PC-9 (cell line): ENCODE measurements at regions not wholly inside any gene's neighbourhood (a gene's known extent, or its start where the extent isn't known, plus 50 kb on each side); places are given as distances from the start of the nearest gene placed in this dataset.

ENCODE experiments used
- BruUV-seq: library from RNA; stranded (reverse); fragments of 400-500 nt; replicated peaks from 2 replicates; lab custom pipeline; 2021; lab: Mats Ljungman, UMichigan
- CTCF ChIA-PET: fragments of 300-600 bp; sonication (Branson Sonifier 250); formaldehyde crosslinking; loops from one replicate; lab custom pipeline; 2022; ENCODE audit warnings: antibody characterized with exemption; lab: Charles Lee
- POLR2A ChIA-PET: fragments of 300-600 bp; sonication (Branson Sonifier 250); formaldehyde crosslinking; loops from one replicate; lab custom pipeline; 2022; ENCODE audit warnings: antibody characterized with exemption; ENCODE audit not compliant: unreplicated experiment; lab: Charles Lee
- DNase-seq, 2 experiments: peaks; one replicate each; pipeline versions ENCODE4 v3.0.0 to v3.0.0-alpha.2; 2015 to 2022; ENCODE audit warnings: mixed read lengths in 1 of 2
- H2AFZ ChIP-seq: fragments of 200-600 bp; sonication (generic); 2 replicates; pipeline ENCODE4 v1.8.1; 2017; ENCODE audit warnings: antibody characterized with exemption
- H3F3A ChIP-seq: fragments of 200-600 bp; sonication (generic); 2 replicates; pipeline ENCODE4 v1.8.1; 2017; ENCODE audit warnings: antibody characterized with exemption, mild to moderate bottlenecking, low read depth; ENCODE audit not compliant: insufficient read depth
- H3K27ac ChIP-seq: fragments of 200-600 bp; sonication (generic); 2 replicates; pipeline ENCODE4 v1.6.1; 2016; ENCODE audit warnings: mixed run types
- H3K27me3 ChIP-seq: fragments of 200-600 bp; sonication (generic); 2 replicates; pipeline ENCODE4 v1.6.1; 2016; ENCODE audit warnings: low read depth, mixed run types; ENCODE audit not compliant: insufficient read depth
- H3K36me3 ChIP-seq: fragments of 200-600 bp; sonication (generic); 2 replicates; pipeline ENCODE4 v1.6.1; 2016; ENCODE audit warnings: low read depth, mixed run types
- H3K4me1 ChIP-seq: fragments of 200-600 bp; sonication (generic); replicated peaks from 2 replicates; pipeline ENCODE4 v1.6.1; 2016; ENCODE audit warnings: mixed run types; ENCODE audit not compliant: insufficient read depth
- H3K4me2 ChIP-seq: fragments of 200-600 bp; sonication (generic); 2 replicates; pipeline ENCODE4 v1.6.1; 2017; ENCODE audit warnings: mixed run types
- H3K4me3 ChIP-seq: fragments of 200-600 bp; sonication (generic); 2 replicates; pipeline ENCODE4 v1.6.1; 2016; ENCODE audit warnings: mixed run types
- H3K79me2 ChIP-seq: fragments of 200-600 bp; sonication (generic); 2 replicates; pipeline ENCODE4 v1.6.1; 2017; ENCODE audit warnings: low read depth, mixed run types
- H3K9me2 ChIP-seq: fragments of 200-600 bp; sonication (generic); 2 replicates; pipeline ENCODE4 v1.8.1; 2017; ENCODE audit warnings: mild to moderate bottlenecking; ENCODE audit not compliant: insufficient read depth
- H3K9me3 ChIP-seq: fragments of 200-600 bp; sonication (generic); 2 replicates; pipeline ENCODE4 v1.8.1; 2016; ENCODE audit warnings: low read depth; ENCODE audit not compliant: insufficient read depth
- H4K20me1 ChIP-seq: fragments of 200-600 bp; sonication (generic); 2 replicates; pipeline ENCODE4 v1.8.1; 2017; ENCODE audit not compliant: insufficient read depth
- CTCF ChIP-seq: fragments of 200-600 bp; sonication (generic); conservative IDR thresholded peaks from 2 replicates; pipeline ENCODE4 v1.6.1; 2017; ENCODE audit warnings: mixed run types, antibody characterized with exemption, mild to moderate bottlenecking, moderate library complexity
- EZH2 ChIP-seq: fragments of 200-600 bp; sonication (generic); IDR thresholded peaks from 2 replicates; pipeline ENCODE4 v1.8.0; 2017; ENCODE audit warnings: antibody characterized with exemption, low read depth
- intact Hi-C: fragments of 100-400 bp; cut with micrococcal nuclease; formaldehyde crosslinking; loops from one replicate; pipeline ENCODE4 v1.10.0; 2022; ENCODE audit not compliant: unreplicated experiment

GRCh38 chr11:116310226-116310625, 462.6 kb downstream of the BUD13 start:
- Histone ChIP-seq H3K9me3 (no peaks in the 10 kb centered on the region), H3K27ac (no peak overlapping the region), H4K20me1 (no peaks in the 10 kb centered on the region), H3K4me2 (no peak overlapping the region), H3K4me3 (no peak overlapping the region), H3K9me2 (no peaks in the 10 kb centered on the region), H3K79me2 (no peaks in the 10 kb centered on the region), H3K27me3 (peaks cover 20% of the 10 kb centered on the region; the same call in 1 of the 2 replicates), H3F3A (no peaks in the 10 kb centered on the region), H2AFZ (no peak overlapping the region), H3K36me3 (no peaks in the 10 kb centered on the region), H3K4me1 (no peaks in the 10 kb centered on the region)
- ChIA-PET POLR2A (no interaction called here), CTCF (no interaction called here)
- BruUV-seq = no TSS peak
- DNase-seq = no peak
- intact Hi-C loops = no loop called here
- no peak for TF ChIP-seq EZH2
- TF ChIP-seq CTCF = no peak

GRCh38 chr11:116309446-116309845, 463.3 kb downstream of the BUD13 start:
- Histone ChIP-seq H3K36me3 (no peaks in the 10 kb centered on the region), H3K9me2 (no peaks in the 10 kb centered on the region), H3K4me1 (no peaks in the 10 kb centered on the region), H3K9me3 (no peaks in the 10 kb centered on the region), H3K27ac (no peak overlapping the region), H3K4me3 (no peak overlapping the region), H3K27me3 (peaks cover 20% of the 10 kb centered on the region; the same call in 1 of the 2 replicates), H4K20me1 (no peaks in the 10 kb centered on the region), H3F3A (no peaks in the 10 kb centered on the region), H2AFZ (no peak overlapping the region), H3K4me2 (no peak overlapping the region), H3K79me2 (no peaks in the 10 kb centered on the region)
- BruUV-seq = no TSS peak
- no peak for DNase-seq
- TF ChIP-seq CTCF (no peak), EZH2 (no peak)
- ChIA-PET POLR2A (no interaction called here), CTCF (no interaction called here)
- intact Hi-C loops = no loop called here

GRCh38 chr11:116302756-116303155, 470.0 kb downstream of the BUD13 start:
- intact Hi-C loops = no loop called here
- BruUV-seq = no TSS peak

More at GRCh38 chr11:116302756-116303155, 470.0 kb downstream of the BUD13 start:
- Histone ChIP-seq H3K79me2 (no peaks in the 10 kb centered on the region), H4K20me1 (no peaks in the 10 kb centered on the region), H3K9me3 (no peaks in the 10 kb centered on the region), H3K9me2 (no peaks in the 10 kb centered on the region), H3F3A (no peaks in the 10 kb centered on the region), H3K27ac (no peak overlapping the region), H2AFZ (no peak overlapping the region), H3K4me2 (no peak overlapping the region), H3K4me1 (no peaks in the 10 kb centered on the region), H3K36me3 (no peaks in the 10 kb centered on the region), H3K27me3 (no peaks in the 10 kb centered on the region), H3K4me3 (no peak overlapping the region)
- TF ChIP-seq EZH2 = no peak
- TF ChIP-seq CTCF = no peak
- CTCF ChIA-PET = no interaction called here
- no peak for DNase-seq
- POLR2A ChIA-PET = no interaction called here
